ENCODE measurements at regions not wholly inside any gene's neighbourhood (a gene's known extent, or its start where the extent isn't known, plus 50 kb on each side); places are given as distances from the start of the nearest gene placed in this dataset.

GRCh38 chr20:57818418-57819181 is 108.8 kb upstream of the PMEPA1 start (continued):
- TF ChIP-seq CHD7 (IDR thresholded peaks at IDR 0.05; ENCODE audit: insufficient replicate concordance, low read length) (no peak), EZH2 (IDR thresholded peaks at IDR 0.05; ENCODE audit: low read depth, low read length, severe bottlenecking) (no peak)

Measured in H1 (cell line).